GM19035 (cell line): ENCODE measurements at regions not wholly inside any gene's neighbourhood (a gene's known extent, or its start where the extent isn't known, plus 50 kb on each side); places are given as distances from the start of the nearest gene placed in this dataset.

ENCODE experiments used
- ATAC-seq: cut with Tn5 transposase; IDR thresholded peaks from one replicate; pipeline ENCODE4 v1.9.1; 2021; ENCODE audit not compliant: unreplicated experiment

DNA sequence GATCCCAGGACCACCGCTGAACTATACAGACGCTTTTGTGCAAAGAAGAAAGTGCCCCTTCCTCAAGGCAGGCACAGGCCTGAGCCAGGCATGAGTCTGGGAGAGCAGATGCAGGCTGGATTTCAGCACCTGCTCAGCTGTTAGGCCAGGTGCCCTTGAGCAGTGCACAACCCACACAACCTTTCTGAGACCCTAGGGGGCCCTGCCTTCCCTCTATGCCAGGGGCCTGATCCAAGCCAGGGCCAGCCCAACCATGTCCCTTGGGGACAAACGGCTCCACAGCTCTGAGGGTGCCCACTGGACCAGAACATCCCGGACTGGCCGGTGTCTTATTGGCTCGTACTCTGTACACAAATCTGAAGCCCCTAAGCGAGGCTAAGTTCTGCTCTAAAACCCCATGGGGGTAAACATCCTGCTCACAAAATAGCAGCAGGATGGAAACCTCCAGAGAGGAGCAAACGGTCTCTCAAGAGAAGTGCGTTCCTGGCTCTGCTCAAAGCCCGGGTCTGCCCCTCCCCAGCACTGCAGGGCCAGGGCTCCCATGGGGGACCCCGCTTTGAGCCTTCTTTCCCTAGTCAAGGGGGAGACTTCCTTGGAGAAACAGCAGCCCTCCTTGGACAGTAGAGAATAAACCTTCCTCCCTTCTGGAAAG lies 275.1 kb downstream of the NPHP4 start:
- no peak for ATAC-seq

- ATAC-seq, result no peak
Measured at GRCh38 chr1:5716126-5716525, 276.1 kb downstream of the NPHP4 start.

- ATAC-seq, result no peak
Measured at GRCh38 chr1:5713101-5714010, 278.9 kb downstream of the NPHP4 start.

DNA sequence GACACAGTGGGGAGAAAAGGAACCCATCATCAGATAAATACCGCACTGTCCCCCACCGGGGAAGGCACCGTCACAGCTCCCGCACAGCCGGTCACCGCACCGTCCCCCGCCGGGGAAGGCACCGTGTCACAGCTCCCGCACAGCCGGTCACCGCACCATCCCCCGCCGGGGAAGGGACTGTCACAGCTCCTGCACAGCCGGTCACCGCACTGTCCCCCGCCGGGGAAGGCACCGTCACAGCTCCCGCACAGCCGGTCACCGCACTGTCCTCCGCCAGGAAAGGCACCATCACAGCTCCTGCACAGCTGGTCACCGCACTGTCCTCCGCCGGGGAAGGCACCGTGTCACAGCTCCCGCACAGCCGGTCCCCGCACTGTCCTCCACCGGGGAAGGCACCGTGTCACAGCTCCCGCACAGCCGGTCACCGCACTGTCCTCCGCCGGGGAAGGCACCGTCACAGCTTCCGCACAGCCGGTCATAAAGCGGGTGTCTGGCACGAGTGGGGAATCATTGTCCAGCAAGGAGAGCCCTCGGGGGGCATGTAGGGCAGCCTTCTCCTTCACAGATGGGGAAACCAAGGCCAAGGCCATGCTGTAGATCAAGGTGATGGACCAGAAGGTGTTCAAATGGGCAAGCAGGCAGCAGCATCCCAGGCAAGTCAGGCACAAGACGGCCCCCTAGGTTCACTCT lies 280.1 kb downstream of the NPHP4 start:
- no peak for ATAC-seq

DNA sequence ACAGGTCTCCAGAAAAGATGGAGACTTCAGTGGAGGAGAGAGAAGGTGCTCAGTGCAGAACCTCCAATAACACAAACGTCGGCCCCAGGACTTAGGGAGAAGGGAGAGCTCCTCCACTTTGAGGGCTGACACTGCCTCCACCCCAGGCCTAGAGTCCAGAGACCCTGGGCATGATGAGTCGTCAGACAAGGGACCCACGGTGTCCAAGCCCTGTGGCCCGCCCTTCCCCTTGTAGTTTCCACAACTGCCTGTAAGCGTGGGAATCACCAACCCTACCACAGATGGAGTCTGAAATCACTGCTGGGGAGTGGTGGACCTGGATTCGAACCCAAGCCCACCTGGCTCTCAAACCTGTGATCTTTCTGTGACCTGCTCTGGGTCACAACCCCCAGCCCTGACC lies 281.1 kb downstream of the NPHP4 start:
- no peak for ATAC-seq

- ATAC-seq, result no peak
Measured at GRCh38 chr1:5709976-5710375, 282.2 kb downstream of the NPHP4 start.

GRCh38 chr1:5709461-5709975 lies 282.7 kb downstream of the NPHP4 start:
- no peak for ATAC-seq

GRCh38 chr1:5708346-5709245 lies 283.6 kb downstream of the NPHP4 start:
- no peak for ATAC-seq

DNA sequence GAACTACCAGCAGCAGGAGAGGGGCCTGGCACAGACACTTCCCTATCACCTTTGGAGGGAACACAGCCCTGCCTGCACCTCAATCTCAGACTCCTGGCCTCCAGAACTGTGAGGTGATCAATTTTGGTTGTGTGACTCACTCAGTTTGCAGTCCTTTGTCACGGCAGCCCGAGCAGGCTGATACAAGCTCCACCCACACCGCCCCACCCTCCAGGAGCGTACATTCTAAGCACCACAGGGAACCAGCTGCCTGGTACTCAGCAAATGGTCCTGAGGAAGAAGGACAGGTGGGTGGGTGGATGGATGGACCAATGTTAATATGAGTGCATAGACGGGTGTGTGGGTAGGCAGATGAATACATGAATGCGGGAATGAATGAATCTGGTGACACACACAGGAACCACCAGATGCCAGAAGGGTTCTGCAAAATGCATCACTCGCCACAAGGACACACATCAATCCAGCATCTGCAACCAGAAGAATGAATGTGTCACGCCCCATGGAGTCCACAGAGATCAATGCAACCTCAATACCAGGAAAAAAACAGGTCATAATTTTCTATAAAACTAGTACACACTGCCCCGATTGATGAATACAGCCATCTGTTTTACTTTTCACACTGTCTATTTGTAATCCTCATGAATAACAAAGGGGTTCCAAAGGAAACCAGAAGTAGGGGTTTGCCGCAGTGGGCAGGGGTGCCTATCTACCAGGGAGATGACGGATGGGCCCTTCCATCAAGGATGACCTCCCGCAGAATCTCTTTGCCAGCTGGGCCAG lies 284.5 kb downstream of the NPHP4 start:
- ATAC-seq, result no peak

- ATAC-seq, result no peak
Measured at GRCh38 chr1:5706239-5706638, 286.0 kb downstream of the NPHP4 start.

DNA sequence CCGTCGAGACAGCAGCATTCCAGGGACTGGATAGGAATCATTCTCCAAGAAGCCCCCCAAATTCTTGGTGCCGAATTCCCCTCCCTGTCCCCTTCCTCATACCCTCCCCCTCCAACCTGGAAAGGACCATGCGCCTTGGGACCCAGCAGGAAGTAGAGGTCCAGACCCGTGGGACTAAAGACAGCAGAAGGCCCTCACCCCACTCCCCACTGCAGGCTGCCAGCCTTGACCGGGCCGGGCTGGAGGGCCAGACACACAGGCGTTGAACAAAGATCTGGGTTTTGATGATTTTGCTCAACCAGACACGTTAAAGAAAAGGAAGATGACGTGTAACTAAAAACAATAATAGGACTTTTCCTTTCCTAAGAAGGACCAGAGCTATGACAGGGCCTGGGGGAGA lies 286.5 kb downstream of the NPHP4 start:
- ATAC-seq, result no peak

GRCh38 chr1:5704561-5705514 lies 287.4 kb downstream of the NPHP4 start:
- ATAC-seq, result no peak

GRCh38 chr1:5701642-5702041 lies 290.6 kb downstream of the NPHP4 start:
- no peak for ATAC-seq

- no peak for ATAC-seq
Measured at GRCh38 chr1:5693568-5693967, 298.7 kb downstream of the NPHP4 start.

DNA sequence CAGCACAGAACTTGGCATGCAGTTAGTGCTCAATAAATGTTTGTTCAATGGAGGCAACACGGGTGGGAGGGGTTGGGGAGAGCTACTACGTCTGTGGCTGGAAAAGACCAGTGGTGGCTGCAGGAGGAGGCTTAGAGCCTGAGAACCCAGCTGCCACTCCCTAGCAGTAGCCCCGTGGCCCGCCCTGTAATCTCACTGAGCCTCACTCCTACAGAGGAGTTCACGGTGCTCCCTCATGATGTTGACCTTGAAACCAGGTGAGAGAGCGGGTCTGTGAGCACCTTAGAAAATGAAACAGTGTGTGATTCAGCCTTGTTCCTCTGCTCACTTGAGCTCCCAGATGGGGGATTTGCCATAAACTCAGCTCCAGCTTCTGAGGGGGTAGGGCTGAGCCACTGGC lies 299.6 kb downstream of the NPHP4 start:
- no peak for ATAC-seq

DNA sequence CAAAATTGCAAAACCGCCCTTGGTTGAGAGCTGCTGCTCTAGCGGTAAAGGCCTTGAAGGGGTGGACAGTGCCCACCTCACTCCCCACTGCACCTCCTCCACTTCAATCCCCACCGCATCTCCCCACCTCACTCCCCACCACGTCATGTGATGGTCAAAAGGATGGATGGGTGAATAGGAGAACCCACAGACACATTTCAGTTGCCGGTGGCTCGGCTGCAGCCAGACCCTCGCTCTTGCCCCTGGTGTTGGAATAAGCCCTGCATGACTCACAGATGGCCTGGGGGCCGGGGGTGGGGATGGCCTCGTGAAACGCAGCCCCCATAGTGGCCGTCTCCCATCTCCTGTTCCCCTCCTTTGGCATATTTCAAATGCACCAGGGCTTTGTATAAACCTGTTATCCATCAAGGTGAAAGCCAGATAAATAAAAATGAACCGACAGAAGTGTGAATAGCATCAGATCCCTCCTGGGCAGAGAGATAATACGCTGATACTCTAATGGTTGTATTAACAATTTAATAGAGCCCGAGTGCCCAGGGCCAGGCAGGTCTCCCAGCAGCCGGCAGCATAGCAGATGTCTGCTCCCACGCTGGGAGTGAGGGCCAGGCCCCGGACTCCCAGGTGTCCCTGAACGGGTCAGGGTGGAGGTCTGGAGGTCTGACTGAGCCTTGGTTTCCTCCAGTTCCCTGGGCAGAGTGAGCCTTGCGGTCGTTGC lies 300.3 kb downstream of the NPHP4 start:
- no peak for ATAC-seq

DNA sequence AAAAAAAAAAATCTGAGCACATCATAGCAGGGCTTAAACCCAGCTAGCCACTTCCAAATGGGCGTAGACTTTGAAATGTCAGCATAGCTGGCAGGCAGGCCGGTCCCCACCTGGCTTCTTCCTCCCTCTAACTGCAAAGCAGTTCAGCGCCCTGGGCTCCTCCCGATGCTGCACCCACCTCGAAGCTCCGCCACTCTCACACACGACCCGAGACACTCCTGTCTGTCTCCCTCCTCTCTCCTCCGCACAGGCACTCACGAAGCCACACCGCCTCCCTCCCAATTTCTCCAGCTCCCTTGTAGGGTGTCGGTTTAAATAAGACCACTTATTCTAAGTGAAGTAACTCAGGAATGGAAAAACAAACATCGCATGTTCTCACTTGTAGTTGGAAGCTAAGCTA lies 301.3 kb downstream of the NPHP4 start:
- ATAC-seq, result no peak

DNA sequence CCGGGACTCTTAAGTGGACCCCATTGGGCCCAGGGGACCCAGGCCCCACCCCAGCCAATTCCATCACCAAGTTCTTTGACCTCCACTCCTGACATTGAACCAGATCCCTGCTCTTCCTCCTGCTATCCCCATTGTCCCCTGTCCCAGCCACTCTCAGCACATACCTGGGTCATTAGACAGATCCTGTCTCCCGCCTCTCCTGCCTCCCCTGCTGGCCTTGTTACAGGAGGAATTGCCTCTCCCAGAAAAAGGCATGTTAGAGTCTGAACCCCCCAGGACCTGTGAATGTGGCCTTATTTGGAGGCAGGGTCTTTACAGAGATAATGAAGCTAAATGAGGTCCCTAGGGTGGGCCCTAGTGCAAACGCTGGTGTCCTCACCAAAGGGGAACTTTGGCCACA lies 301.9 kb downstream of the NPHP4 start:
- no peak for ATAC-seq
